Activated CD4-positive, alpha-beta T cell treated with anti-CD3 and anti-CD28 coated beads, Interleukin-10, Interleukin-2, amounts not matched to agents 100 ng/mL and 50 ng/mL, durations not matched to agents 16 hours and 8 hours (primary cell): ENCODE measurements at regions not wholly inside any gene's neighbourhood (a gene's known extent, or its start where the extent isn't known, plus 50 kb on each side); places are given as distances from the start of the nearest gene placed in this dataset.
"Not testable (repeated sequence)": the region's sequence is repeated elsewhere in the genome, so short reads cannot be mapped to it uniquely, and the experiment has no call there.

Experiments used
- DNase-seq: peaks from one replicate; pipeline ENCODE4 v3.0.0-alpha.2; 2020

DNA sequence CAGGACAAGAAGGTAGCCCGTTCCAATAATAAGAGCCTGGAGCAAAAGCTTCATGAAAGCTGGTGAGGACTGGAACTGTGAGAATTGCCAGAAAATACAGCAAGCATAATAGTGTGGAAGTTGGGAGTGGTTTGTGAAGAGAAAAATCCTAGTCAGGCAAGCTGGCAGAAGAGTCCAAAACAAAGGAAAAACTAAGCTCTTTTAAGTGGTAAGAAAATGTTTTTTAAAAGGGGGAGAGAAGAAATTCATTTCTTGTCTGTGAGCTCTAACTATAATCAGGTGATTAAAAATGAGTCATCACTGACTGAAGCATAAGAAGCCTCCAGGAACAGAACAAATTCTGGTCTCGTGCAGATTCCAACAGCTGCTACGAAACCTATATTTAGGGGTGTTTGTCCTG, 102.6 kb downstream of the CAAP1 start:
- DNase-seq: no peak

DNA sequence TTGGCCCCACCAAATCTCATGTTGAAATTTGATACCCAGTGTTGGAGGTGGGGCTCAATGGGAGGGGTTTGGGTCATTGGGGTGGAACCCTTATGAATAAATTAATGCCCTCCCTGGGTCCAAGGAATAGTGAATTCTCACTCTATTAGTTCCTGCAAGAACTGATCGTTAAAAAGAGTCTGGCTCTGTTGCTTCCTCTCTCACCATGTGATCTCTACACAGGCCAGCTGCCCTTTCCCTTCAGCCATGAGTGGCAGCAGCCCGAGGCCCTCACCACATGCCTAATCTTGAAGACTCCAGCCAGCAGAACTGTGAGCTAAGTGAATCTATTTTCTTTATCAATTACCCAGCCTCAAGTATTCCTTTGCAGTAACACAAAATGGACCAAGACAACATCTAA, 106.0 kb downstream of the CAAP1 start:
- DNase-seq: no peak

DNA sequence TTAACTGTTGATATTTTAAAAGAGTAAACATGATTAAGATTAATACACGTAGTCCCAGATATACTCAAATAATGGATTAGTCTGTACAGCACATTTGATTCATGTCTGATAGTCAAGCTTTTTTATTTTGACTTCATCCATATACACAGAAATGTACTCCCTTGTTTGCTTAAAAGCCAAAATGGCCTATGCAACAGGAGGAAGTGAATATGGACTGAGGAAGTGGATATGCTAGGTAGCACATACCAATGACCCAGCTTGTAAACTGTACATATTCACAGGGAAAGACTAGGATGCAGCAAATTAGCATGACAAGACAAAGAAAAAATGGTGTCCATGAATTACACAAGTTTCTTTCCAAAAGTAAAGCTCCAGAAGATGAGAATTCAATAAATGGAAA, 109.7 kb downstream of the CAAP1 start:
- no peak for DNase-seq

- no peak for DNase-seq
Measured at GRCh38 chr9:26781906-26782305, 110.7 kb downstream of the CAAP1 start.

GRCh38 chr9:26780307-26780706, 112.3 kb downstream of the CAAP1 start:
- not testable (repeated sequence) for DNase-seq

GRCh38 chr9:26779062-26779461, 113.5 kb downstream of the CAAP1 start:
- no peak for DNase-seq

DNA sequence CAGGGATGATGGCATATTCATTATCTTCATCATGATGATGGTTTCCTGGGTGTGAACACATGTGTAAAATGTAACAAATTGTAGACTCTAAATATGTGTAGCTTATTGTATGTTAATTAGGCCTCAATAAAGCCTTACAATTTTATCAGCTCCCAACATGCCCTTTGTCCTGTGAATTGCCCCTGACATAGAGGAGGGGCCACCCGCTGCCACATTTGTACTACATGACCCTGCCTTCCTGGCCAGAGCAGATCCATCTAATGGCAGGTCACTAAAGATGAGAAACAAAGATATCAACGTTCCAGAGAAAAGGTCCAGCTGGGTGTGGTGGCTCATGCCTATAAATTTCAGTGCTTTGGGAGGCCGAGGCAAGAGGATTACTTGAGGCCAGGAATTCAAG, 117.2 kb downstream of the CAAP1 start:
- no peak for DNase-seq

DNA sequence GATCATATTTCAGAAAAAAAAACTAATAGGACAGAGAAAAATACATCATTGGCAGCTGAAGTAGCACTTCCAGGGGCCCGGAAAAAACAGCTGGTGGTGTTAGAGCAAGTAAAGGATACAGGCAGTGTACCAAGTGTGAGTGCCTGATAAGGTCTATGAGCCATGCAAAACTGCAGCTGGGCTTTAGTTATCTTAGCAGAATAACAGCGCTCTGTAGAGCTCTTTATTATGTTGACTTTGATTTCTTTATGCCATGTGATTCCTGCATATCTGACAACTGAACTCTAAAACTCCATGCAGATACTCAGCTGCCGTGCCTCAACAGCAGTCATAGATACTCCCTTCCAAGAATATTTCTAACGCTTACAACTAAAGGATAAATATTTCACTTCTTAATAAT, 119.5 kb downstream of the CAAP1 start:
- DNase-seq: no peak

DNA sequence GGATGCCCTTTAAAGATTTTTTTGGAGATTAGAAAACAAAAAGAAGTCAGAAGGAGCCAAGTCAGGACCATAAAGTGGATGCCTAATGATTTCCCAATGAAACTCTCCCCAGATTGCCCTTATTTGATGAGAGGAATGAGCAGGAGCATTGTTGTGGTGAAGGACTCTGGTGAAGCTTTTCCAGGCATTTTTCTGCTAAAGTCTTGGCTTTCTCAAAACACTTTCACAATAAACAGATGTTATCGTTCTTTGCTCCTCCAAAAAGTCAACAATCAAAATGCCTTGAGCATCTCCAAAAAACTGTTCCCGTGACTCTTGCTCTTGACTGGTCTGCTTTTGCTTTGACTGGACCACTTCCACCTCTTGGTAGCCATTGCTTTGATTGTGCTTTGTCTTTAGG, 121.8 kb downstream of the CAAP1 start:
- no peak for DNase-seq

DNA sequence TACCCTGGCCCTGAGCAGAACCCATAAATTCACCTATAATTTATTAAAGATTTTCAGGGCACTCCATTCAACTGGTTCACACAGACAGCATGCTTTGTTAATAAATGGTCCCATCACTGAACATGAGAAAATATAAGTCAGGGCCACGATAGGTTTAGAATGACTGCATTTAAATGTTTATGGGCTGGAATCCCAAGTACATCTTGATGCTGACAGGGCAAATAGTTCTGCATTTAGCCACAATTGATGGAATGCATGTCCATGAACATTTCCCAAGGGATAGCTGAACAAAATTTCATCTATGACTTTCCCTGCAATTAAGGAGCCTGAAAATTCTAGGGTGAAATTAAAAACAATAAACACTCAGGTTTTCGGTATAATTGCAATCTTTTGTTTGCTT, 124.5 kb downstream of the CAAP1 start:
- no peak for DNase-seq

- DNase-seq: no peak
Measured at GRCh38 chr9:26760675-26761074, 131.9 kb downstream of the CAAP1 start.

DNA sequence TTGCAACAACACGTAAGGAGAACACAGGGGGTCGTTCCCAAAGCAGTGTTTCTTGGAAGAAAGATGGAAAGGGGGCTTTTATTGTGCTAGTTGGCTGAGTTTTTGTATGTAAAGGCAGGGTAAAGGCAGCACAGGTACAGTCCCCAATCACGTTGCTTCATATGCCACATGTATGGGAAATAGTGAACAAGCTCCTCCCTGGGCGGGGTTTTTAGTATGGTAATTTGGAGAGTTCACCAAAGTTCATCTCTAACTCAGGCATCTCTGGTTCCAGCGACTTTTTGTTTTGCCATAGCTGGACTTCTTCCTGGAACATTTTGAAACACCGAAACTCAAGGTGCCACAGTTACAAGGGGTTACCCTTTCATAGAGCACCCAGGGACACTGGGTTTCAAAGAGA, 133.9 kb downstream of the CAAP1 start:
- no peak for DNase-seq

GRCh38 chr9:26756881-26757280, 135.7 kb downstream of the CAAP1 start:
- DNase-seq: no peak

DNA sequence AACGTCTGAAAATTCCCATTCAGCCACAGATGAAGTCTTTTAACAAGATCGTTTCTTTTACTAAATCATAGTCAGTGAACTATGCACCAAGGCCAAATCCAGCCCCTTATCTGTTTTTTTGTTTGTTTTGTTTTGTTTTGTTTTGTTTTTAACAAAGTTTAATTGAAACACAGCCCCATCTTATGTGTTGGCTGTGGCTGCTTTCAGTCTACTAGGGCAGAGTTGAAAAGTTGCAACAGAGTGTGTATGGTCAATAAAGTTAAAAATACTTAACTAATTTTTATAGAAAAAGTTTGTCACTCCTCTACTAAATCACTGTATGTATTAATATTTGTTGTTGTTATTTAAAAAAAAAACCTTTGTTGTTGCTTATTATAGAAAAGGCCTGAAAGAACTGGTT, 137.1 kb downstream of the CAAP1 start:
- DNase-seq: no peak

DNA sequence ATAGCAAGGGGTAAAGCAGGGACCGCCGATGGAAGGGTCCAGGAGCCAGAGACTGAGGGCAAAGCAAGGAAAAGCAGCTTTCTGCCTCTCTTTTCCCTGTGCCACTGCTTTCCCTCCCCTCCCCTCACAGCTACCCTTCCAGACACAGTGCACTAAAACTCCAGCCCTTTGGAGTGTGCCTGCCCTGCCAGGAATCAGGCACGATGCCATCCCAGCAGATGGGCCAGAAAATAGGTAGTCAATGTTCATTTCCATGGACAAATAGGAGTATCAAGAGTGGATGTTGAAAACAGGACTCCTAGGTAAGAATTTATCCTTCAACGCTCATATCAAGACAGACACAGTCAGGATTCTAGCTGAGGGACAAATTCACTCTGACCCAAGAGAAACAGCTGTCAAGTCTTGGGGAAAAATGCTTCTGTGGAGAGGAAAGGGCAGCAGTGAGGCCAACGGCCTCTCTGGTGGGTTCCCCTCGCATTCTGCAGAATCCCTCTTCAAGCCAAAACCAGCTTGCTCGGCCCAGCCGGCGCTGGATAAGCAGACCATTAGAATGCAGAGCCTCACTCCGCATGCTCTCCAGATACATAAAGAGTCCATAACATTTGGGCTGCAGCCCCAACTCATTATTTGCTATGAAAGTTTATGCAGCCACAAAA, 138.0 kb downstream of the CAAP1 start:
- DNase-seq: no peak

DNA sequence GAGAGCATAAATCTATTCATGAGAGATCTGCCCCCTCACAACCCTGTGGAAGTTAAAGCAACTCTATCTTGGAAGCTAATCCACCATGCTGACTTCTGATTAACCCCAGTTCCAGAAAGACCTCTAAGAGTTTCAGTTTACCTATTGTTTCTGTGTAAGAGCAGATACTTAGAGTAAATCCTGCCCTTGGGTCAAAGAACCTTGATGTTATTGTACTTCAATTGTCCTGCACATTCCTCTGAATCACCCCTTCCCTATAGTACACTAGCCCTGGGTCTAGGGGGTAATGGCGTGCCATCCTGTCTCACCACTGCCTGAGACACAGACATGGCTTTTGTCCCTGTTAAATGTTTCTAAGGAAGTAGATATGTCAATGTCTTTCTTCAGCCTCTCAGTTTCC, 138.6 kb downstream of the CAAP1 start:
- DNase-seq: no peak

GRCh38 chr9:26750162-26750561, 142.4 kb downstream of the CAAP1 start:
- no peak for DNase-seq

DNA sequence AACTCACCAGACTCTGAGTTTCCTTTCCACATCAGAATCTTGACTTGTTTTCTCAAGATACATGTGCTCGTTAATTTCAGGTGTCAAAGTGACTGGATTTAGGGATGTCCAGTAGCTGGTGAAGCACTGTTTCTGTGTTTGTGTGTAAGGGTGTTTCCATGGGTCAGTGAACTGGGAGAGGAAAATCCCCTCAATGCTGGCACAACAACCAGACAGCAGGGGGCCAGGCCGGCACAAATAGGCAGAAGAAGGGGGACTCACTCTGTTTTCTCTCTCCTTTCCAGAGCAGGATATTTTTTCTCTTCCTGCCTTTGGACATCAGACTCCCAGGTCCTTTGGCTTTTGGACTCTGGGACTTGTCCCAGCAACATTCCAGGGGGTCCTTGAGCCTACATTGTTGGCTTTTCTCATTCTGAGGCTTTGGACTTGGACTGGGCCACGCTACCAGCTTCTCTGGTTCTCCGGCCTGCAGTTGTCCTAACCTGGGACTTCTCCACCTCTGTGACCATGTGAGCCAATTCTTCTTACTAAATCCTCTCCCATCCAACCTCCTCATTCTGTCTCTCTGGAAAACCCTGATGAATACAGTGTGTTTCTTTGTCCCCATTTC, 144.0 kb downstream of the CAAP1 start:
- DNase-seq: no peak

DNA sequence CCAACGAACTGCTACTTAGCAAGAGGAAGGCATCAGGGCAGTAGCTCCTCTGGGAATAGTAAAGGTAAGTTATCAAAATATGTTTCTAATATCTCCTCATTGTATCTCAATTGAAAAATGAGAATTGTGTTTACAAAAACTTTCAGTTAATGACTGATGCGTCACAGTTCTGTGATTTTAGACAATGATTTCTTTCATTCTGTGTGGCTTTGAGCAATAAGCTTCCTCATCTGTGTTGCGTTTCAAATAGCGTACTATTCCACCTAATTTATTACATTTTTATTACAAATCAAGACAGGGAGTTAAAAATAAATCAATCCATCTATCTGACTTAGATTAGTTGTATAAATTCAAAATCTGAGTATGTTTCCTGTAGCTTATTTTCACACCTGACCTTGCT, 145.0 kb downstream of the CAAP1 start:
- DNase-seq: no peak

DNA sequence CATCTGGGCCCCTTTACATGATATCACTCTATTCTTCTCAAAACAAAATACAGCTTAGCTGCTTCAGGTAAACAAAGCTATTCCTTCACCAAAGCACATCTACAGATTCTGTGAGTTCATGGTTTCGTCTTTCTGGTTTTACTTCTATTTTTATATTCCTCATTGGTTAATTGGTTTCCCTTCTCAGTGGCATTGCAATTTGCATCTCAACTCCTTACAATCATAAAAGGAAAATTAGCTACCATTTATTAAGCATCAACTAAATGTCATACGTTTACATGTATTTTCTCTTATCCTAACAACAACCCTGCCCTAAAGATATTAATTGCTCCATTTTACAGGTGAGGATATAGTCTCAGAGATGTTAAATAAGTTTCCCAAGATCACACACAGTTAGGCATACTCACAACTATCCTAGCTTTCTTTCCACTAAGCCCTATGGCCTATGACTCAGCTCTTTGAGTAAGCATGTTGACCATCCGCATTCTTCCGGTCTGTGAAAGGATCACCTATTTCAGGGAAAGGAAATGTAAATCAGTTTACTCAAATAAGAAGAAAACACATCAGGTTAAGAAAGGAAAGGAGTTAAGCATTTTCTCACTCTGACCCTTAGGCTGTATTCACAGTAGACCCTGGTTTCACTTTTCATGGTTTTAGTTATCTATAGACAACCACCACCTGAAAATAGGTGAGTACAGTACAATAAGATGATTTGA, 146.1 kb downstream of the CAAP1 start:
- DNase-seq: no peak

GRCh38 chr9:26745111-26745510, 147.5 kb downstream of the CAAP1 start:
- no peak for DNase-seq

DNA sequence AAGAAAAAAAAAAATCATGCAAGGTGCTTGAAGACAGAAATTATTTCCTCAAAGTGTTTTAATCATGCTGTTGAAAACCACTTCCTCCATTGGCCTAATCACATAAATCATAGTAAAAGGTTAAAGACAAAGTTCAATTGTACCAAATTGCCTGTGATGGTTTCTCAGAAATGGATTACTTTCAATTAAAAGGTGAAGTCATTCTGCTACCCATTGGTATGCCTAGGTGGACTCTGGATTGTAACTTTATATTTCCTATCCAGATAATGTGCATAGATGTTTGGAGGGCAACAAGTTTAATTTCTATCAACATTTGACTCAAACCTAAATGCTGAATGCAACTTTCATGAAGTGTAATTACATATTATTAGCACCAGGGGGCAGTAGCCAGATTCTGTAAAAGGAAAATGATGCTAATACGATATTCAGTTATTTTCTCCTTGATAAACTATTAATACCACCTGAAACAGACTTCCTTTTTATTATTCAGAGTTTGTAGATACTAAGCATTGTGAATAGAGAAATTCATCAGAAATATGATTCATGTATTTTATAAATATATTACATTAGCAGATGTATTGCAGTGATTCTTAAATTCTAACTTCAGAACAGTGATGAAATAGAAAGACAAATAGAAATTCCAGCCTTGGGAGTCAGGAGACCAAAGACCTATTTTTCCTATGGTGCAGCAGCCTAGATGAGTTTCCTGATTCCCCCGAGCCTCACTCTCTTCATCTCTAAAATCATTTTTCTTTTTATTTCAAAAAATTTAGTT, 148.2 kb downstream of the CAAP1 start:
- peak; percentile 11 for DNase-seq

DNA sequence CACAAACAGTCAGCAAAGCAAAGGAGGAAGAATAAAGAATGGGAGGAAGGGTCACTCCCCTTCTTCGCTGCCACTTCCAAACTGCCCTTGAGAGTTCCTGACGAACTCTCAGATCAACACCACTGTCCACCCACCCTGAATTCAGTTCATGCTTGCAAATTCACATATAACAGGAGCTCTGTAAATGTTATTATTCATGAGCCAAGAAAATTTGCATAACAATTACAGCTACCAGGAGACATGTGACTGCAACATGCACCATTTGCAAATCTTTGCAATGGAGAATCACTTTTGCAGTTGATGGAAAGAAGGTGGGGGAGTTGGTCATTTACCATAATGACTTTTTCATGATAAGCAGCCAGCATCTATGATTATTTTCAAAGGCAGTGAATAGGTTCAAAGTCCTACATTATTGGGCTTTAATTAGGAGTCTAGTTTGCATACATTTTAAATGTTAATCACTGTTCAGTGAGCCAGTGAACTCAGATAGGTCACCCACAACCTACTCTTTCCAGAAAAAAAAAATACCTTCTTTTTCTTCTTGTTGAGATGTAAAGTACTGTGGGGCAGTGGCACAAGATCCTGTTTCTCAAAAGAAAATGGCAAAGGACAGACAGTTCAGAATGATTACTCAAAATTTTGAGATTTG, 149.7 kb downstream of the CAAP1 start:
- no peak for DNase-seq
